ENCODE measurements at regions not wholly inside any gene's neighbourhood (a gene's known extent, or its start where the extent isn't known, plus 50 kb on each side); places are given as distances from the start of the nearest gene placed in this dataset.
"Not testable (repeated sequence)": the region's sequence is repeated elsewhere in the genome, so short reads cannot be mapped to it uniquely, and the experiment has no call there.

DNA sequence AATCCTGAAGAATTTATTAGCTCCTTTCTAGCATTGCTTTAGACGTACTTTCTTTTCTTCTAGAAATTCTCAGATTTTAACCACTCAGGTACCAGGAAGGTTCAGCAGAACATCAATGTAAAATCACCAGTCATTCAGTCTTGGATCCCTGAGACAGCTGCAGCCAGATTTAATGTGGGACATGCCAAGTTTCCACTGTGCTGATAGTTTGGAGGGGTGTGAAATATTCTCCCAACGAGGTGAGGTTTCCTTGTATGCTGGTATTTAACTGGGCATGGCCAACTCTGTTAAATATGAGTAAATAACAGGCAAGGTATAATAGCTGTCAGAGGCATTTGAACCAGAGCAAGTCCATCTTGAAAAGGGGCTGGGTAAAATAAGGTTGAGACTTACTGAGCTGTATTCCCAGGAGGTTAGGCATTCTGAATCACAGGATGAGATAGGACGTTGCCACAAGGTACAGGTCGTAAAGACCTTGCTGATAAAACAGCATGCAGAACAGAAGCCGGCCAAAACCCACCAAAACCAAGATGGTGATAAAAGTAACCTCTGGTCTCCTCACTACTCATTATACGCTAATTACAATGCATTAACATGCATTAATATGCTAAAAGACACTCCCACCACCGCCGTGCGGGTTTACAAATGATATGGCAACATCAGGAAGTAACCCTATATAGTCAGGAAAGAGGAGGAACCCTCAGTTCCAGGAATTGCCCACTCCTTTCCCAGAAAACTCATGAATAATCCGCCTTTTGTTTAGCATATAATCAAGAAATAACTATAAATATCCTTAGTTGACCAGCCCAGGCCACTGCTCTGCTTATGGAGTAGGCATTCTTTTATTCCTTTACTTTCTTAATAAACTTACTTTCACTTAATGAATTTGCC is 75.2 kb upstream of the RASSF8 start:
- no peak for DNase-seq

DNA sequence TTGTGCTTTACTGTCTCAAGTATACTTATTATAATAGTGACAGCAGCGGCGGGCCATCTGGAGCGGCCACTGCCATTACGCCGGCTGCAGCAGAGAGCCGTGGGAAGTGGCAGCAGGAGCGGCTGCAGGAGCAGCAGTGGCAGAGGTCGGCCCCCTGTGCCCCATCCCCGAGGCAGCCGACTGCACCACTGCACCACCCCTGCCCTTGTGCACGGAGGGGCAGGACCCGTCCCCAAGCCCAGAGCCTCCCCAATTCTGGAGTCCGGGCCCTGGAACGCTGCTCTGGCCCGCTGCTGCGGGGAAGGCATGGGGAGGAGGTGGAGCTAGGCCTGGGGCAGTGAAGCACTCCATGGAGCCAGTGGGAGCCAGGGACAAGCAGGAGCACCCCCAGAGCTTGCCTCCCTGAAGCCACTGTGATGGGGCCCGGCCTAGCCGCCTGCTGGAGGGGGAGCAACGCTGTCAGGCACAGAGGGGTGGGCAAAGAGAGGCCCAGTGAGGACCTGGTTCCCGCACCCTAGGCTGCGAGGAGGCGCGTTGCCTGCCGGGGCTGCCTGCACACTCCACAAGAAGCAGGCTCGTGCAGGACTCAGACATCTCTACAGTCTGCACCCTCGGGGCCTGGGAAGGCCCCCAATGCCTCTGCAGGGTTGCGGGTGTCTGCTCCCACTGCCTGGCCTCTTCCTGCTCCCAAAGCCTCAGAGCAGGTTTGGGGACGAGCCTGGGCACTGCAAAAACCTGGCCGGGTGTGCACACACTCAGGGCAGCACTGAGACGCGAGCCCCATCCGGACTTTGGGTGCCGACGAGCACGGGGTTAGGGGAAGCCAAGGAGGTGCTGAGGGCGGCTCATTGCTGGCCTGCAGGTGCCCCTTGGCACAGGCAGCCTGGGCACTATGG is 74.2 kb upstream of the RASSF8 start:
- no peak for DNase-seq

DNA sequence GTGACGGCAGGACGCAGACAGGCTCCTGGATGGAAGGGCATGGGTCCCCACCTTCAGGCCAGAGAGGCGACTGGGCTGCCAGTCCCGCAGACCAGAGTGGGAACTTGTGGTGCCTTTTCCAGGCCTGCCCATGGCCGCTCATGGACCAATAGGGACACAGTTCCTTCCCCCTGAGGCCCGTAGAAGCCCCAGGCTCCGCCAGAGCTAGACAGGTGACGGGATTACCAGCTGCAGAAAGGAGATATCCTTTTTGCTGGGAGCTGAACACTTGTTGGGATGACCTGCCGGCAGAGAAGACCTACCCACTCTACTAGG is 73.6 kb upstream of the RASSF8 start:
- DNase-seq = no peak

DNA sequence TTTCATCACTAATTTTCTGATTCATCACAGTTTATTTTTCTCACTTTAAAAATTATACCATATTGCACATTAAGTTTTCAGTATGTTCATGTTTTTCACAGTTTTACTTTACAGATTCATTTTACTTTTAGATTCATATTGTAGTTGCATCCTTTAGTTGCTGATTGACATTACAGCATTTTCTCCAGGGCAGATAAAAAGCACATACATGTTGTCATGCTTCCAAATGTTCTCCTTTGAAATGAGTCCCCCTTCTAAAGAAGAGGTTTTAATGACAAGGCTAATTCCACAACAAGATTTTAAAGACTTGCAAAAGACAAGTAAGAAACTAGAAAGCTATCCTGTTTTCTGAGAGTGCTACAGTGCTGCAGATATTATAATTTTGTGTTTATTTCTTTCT is 72.1 kb upstream of the RASSF8 start:
- DNase-seq = no peak

DNA sequence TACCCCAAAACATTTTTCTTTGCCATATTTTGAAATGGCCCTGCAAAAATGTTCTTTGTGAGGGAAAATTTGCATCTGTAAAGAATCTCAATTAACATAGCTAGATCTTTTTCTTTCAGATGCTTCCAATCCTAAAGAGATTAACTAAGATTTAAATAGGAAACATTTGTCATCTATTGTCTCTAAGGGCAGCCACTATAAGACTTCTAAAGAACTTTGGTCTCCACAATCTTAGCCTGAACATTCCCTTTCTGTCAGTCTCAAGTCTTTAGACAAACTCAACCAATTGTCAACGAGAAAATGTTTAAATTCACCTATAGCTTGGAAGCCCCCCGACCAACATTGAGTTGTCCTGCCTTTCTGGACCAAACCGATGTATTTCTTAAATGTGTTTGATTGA is 71.1 kb upstream of the RASSF8 start:
- no peak for DNase-seq

DNA sequence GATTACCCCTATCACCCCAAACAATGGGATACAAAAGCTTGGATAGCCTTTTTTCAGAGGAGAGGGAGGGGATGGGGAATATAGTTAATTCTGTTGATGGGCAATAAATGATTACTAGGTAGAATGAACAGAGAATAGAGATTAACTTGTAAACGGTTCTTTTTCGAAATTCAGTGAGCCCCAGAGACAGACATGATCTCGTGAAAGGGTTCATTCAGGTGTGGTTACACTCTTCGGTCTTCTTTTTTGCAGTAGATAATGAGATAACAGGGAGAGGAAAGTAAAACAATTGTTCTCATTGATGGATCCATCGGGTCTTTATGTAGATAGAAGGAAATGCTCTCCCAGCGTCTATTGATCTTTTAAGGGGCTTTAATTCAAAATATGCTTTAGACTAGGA is 69.3 kb upstream of the RASSF8 start:
- no peak for DNase-seq

DNA sequence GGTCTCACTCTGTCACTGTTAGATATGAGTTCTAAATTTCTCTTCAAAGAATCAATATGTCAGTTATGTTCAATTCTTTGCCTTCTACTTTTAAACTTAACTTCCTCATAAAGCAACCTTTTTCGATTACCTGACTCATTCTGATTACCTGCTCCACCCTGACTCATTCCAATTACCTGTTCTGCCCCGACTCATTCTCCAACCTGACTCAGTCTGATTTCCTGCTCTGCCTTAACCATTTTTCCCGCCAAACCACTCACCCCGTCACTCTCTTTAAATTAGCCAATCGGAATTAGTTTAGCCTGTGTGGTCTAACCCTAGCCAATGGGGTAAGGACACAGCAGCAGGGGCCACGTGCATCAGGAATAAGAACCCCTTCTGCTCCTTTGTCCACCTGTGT is 67.4 kb upstream of the RASSF8 start:
- DNase-seq = not testable (repeated sequence)

DNA sequence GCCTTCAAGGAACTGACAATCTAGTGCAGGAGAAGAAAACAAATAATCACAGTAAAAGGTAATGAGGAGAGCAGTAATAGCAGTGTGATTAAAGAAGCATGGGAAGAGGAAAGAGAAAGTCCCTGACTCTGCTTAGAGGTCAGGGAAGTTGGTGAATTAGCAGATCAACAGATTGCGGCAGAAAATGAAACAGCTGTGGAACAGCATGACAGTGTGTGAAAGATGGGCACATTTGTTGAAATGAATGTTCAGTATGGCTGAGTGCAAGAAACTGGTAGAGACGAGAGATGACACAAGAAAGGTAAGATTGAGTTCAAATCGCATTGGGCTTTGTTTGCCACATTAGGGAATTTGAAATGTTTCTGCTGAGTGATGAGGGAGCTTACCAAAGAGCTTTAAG is 63.7 kb upstream of the RASSF8 start:
- DNase-seq = no peak

DNA sequence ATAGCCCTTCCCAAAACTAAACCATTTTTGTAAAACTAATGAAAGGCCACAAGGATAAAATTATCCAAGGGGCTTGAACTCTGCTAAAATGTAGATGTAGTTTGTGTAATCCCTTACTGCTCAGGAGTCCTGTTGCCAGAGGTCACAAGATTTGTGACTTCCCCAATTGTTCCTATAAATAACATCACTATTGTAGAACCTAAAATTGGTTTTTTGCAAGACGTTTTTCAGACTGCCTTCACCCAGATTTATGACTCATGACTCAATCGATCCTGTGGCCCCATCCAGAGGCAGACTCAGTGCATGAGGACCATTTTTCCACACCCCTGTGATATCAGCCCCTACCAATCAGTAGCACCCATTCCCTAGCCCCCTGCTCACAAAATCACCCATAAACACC is 61.5 kb upstream of the RASSF8 start:
- no peak for DNase-seq

DNA sequence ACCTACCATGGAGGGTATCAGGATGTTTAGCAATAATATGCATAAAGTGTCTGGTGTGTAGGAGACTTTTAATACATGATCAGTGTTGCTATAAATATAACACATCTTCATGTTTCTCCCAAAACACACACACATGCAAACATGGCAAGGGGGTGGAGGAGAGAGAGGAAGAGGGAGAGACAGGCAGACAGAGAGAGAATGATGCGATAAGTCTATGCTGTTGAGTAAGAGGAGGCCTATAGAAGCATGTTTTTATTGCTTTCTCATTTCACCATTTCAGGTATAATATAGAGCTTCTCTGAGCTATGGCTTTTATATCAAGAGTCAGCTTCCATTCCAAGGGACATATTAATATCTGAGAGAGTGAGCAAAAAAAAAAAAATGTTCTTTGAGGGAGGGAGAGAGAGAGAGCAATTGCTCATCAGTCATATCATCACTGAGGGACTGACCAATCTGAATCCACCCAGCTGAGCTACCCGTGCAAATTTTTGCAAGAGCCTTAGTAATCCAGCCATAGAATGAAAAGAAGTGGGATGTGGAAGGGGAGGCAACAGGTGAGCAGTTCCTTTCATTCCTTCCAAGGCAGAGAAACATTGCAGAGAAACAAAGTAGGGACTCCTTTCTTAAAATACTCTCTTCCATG is 54.8 kb upstream of the RASSF8 start:
- DNase-seq = no peak

DNA sequence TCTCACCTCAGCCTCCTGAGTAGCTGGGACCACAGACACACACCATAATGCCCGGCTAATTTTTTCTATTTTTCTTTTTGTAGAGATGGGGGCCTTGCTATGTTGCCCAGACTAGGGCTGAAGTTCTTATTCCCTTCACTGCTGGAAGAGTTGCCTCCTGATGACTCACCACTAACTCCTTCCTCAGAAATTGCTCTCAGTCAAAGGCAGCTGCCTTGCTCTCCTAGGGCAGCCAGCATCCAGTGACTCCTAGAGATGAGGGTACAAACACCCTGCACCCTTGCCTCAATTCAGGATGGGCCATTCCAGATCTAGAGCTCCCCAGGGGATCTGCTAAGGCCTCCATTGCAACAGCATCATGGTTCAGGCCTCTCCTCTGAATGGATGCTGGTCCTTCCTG is 54.0 kb upstream of the RASSF8 start:
- no peak for DNase-seq

DNA sequence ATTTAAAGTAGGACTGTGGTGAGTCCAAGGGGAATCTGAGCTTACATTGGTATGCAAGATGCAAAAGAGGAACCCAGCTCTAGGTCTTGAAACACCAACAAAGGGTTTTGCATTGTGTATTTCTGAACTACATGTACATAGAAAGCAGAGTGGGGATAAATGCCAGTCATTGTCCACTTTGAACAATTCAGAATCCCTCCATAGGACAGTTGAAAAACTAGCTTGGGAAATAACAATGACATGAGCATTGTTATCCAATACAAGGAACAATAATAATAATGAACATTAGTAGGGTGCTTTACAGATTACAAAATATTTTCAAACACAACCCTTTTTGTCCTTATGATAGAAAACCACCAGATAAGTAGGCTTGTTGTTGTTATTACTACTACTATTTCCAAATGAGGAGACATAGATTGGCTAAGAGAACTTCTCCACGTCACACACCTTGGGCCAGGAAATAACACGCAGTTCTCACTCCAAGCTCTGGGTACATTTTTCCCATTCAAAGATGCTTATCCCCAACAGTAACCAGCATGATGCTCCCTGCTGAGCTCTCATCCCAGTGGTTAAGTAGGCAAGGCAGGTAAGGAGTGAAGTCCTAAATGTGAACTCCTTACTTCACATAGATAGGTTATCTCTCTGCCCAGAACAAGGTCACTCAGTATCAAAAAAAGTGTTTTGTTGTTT is 51.7 kb upstream of the RASSF8 start:
- no peak for DNase-seq
